Neural cell (in vitro differentiated cells): ENCODE measurements at regions not wholly inside any gene's neighbourhood (a gene's known extent, or its start where the extent isn't known, plus 50 kb on each side); places are given as distances from the start of the nearest gene placed in this dataset.

ENCODE experiments used
- H2AFZ ChIP-seq: fragments of 200-600, 300-800 bp; sonication (generic), shearing (Covaris generic); 2 replicates; pipeline ENCODE4 v1.6.0; 2014; ENCODE audit warnings: low read depth, mild to moderate bottlenecking, antibody characterized with exemption, low read length, moderate library complexity
- H3F3A ChIP-seq: fragments of 200-600 bp; shearing (Covaris generic); 2 replicates; pipeline ENCODE4 v1.6.1; 2016; ENCODE audit warnings: mild to moderate bottlenecking, moderate library complexity, mixed read lengths, antibody characterized with exemption, low read length; ENCODE audit not compliant: insufficient read depth, poor library complexity, severe bottlenecking
- H3K27ac ChIP-seq: fragments of 200-600, 300-800 bp; sonication (generic), shearing (Covaris generic); 2 replicates; pipeline ENCODE4 v1.5.1; 2014; ENCODE audit warnings: mild to moderate bottlenecking, low read length, moderate library complexity
- H3K27me3 ChIP-seq: fragments of 300-800, 200-600 bp; sonication (generic), shearing (Covaris generic); 2 replicates; pipeline ENCODE4 v1.6.0; 2014; ENCODE audit warnings: mild to moderate bottlenecking, low read depth, low read length, moderate library complexity; ENCODE audit not compliant: insufficient read depth
- H3K36me3 ChIP-seq: fragments of 300-800, 200-600 bp; sonication (generic), shearing (Covaris generic); 2 replicates; pipeline ENCODE4 v1.5.1; 2014; ENCODE audit warnings: mild to moderate bottlenecking, antibody characterized with exemption, low read length, moderate library complexity; ENCODE audit not compliant: insufficient read depth
- H3K4me2 ChIP-seq: fragments of 300-800, 200-600 bp; sonication (generic), shearing (Covaris generic); 2 replicates; pipeline ENCODE4 v1.6.0; 2014; ENCODE audit warnings: mild to moderate bottlenecking, low read length
- H3K4me3 ChIP-seq: fragments of 300-800, 200-600 bp; sonication (generic), shearing (Covaris generic); 2 replicates; pipeline ENCODE4 v1.5.1; 2014; ENCODE audit warnings: mild to moderate bottlenecking, low read length, moderate library complexity
- H3K79me2 ChIP-seq: fragments of 200-600 bp; shearing (Covaris generic); replicated peaks from 2 replicates; pipeline ENCODE4 v1.6.0; 2014; ENCODE audit warnings: mild to moderate bottlenecking, low read length, moderate library complexity; ENCODE audit not compliant: insufficient read depth
- H3K9ac ChIP-seq: fragments of 300-800, 200-600 bp; sonication (generic), shearing (Covaris generic); 2 replicates; pipeline ENCODE4 v1.6.1; 2016; ENCODE audit warnings: mild to moderate bottlenecking, low read length, mixed read lengths
- H3K9me2 ChIP-seq: fragments of 200-600 bp; shearing (Covaris generic); 2 replicates; pipeline ENCODE4 v1.6.1; 2016; ENCODE audit warnings: mild to moderate bottlenecking, low read length, mixed read lengths; ENCODE audit not compliant: insufficient read depth
- H3K9me3 ChIP-seq: fragments of 200-600, 300-800 bp; sonication (generic), shearing (Covaris generic); 2 replicates; pipeline ENCODE4 v1.6.1; 2016; ENCODE audit warnings: mild to moderate bottlenecking, mixed run types, low read length, moderate library complexity, mixed read lengths
- H4K20me1 ChIP-seq: fragments of 200-600 bp; shearing (Covaris generic); 2 replicates; pipeline ENCODE4 v1.6.1; 2016; ENCODE audit warnings: mild to moderate bottlenecking, mixed run types; ENCODE audit not compliant: insufficient read depth
- CTCF ChIP-seq: fragments of 450-650 bp; IDR thresholded peaks from 2 replicates; pipeline ENCODE4 v1.5.1; 2014; ENCODE audit warnings: antibody characterized with exemption, mild to moderate bottlenecking, moderate library complexity; ENCODE audit not compliant: poor library complexity, severe bottlenecking
- EP300 ChIP-seq: fragments of 450-650 bp; conservative IDR thresholded peaks from 2 replicates; pipeline ENCODE4 v1.6.1; 2014; ENCODE audit warnings: antibody characterized with exemption, mild to moderate bottlenecking, moderate library complexity; ENCODE audit not compliant: poor library complexity, severe bottlenecking
- EZH2 ChIP-seq: fragments of 200-600, 300-800 bp; shearing (Covaris generic), sonication (generic); IDR thresholded peaks from 2 replicates; pipeline ENCODE4 v1.6.1; 2014; ENCODE audit warnings: antibody characterized with exemption, low read length, borderline replicate concordance, mild to moderate bottlenecking; ENCODE audit not compliant: insufficient read depth, poor library complexity, severe bottlenecking
- MXI1 ChIP-seq: fragments of 450-650 bp; conservative IDR thresholded peaks from 2 replicates; pipeline ENCODE4 v1.6.1; 2014; ENCODE audit warnings: antibody characterized with exemption, mild to moderate bottlenecking; ENCODE audit not compliant: poor library complexity, severe bottlenecking
- POLR2AphosphoS5 ChIP-seq: IDR thresholded peaks from 2 replicates; pipeline ENCODE4 v1.6.1; 2012
- RAD21 ChIP-seq: fragments of 450-650 bp; conservative IDR thresholded peaks from 2 replicates; pipeline ENCODE4 v1.6.1; 2014; ENCODE audit warnings: antibody characterized with exemption, mild to moderate bottlenecking, moderate library complexity
- REST ChIP-seq: IDR thresholded peaks from 2 replicates; pipeline ENCODE4 v1.6.1; 2012; ENCODE audit warnings: borderline replicate concordance
- SMC3 ChIP-seq: fragments of 450-650 bp; conservative IDR thresholded peaks from 2 replicates; pipeline ENCODE4 v1.6.1; 2014; ENCODE audit warnings: antibody characterized with exemption, mild to moderate bottlenecking, moderate library complexity; ENCODE audit not compliant: poor library complexity
- TAF1 ChIP-seq: IDR thresholded peaks from 2 replicates; pipeline ENCODE4 v1.6.1; 2012; ENCODE audit warnings: low read depth

- no peak overlapping the region for H3K4me2 ChIP-seq
- H3K79me2 ChIP-seq = no peaks in the 10 kb centered on the region
- no peak overlapping the region for H2AFZ ChIP-seq
- no peak for TF ChIP-seq MXI1
- TF ChIP-seq POLR2AphosphoS5 = no peak
- TF ChIP-seq CTCF = no peak
- TF ChIP-seq REST = peak; percentile 25
- TF ChIP-seq SMC3 = no peak
- no peak for TF ChIP-seq TAF1
- peak; percentile 10 for TF ChIP-seq RAD21
- TF ChIP-seq EP300 = no peak
- H3K27me3 ChIP-seq = no peaks in the 10 kb centered on the region
- H4K20me1 ChIP-seq = no peaks in the 10 kb centered on the region
- H3K9ac ChIP-seq = no peak overlapping the region
- no peak overlapping the region for H3K27ac ChIP-seq
- H3K9me2 ChIP-seq = no peaks in the 10 kb centered on the region
- no peaks in the 10 kb centered on the region for H3K36me3 ChIP-seq
- H3F3A ChIP-seq = no peaks in the 10 kb centered on the region
- no peak overlapping the region for H3K4me3 ChIP-seq
- no peaks in the 10 kb centered on the region for H3K9me3 ChIP-seq
Measured at GRCh38 chr5:30663536-30663935, 530.0 kb upstream of the CDH6 start.

- H3K9ac ChIP-seq = no peak overlapping the region
- H3K27me3 ChIP-seq = no peaks in the 10 kb centered on the region
- no peak overlapping the region for H2AFZ ChIP-seq
- no peak overlapping the region for H3K4me2 ChIP-seq
- TF ChIP-seq SMC3 (no peak), RAD21 (no peak), TAF1 (no peak), REST (no peak), EZH2 (no peak), EP300 (no peak), MXI1 (no peak)
- no peak overlapping the region for H3K27ac ChIP-seq
- H3K9me3 ChIP-seq = no peaks in the 10 kb centered on the region
- H3K4me3 ChIP-seq = no peak overlapping the region
- H3K9me2 ChIP-seq = no peaks in the 10 kb centered on the region
- H3K79me2 ChIP-seq = no peaks in the 10 kb centered on the region
- no peaks in the 10 kb centered on the region for H4K20me1 ChIP-seq
- no peaks in the 10 kb centered on the region for H3F3A ChIP-seq
- H3K36me3 ChIP-seq = no peaks in the 10 kb centered on the region
Measured at GRCh38 chr5:30662373-30662772, 531.1 kb upstream of the CDH6 start.
